ENCODE measurements at regions not wholly inside any gene's neighbourhood (a gene's known extent, or its start where the extent isn't known, plus 50 kb on each side); places are given as distances from the start of the nearest gene placed in this dataset.
A peak's percentile ranks its signal among the peaks of the same experiment; 100 is the strongest.

DNA sequence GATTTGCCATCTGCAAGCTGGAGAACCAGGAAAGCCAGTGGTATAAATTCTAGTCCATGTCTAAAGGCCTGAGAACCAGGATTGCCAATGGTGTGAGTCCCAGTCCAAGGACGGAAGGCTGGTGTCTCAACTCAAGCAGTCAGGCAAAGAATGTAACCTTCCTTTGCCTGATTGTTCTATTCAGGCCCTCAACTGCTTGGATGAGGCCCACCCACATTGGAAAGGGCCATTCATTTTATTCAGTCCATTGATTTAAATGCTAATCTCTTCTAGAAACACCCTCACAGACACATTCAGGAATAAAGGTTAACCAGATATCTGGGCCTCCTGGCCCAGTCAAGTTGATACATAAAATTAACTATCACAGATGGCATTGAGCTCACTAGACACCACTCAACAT is 427.8 kb downstream of the ZNF608 start:
- DNase-seq (ENCODE audit: low read depth in 2 of 2) = no peak
- no peak overlapping the region for H3K9ac ChIP-seq (ENCODE audit: insufficient read depth, low read length)

DNA sequence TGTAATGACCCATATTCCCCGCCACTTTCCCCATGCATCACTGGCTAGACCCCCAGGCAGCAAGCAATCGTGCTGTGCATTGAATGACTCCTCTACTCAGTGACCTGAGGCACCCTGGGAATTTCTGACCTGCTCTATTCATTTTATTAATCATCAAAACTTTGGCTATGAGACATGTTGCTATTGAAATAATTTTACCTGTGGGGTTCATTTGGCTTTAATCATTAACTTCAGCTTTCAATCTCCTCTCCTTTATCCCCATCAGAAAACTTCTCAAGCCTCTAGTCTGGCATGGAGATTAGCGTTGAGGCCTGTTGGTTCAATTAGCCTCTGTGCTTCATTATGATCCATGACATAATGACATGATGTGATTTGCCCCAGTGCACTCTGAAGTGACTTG is 429.0 kb downstream of the ZNF608 start:
- no peak overlapping the region for H3K4me2 ChIP-seq (ENCODE audit: extremely low read depth, insufficient read depth, low read length)
- no peaks in the 10 kb centered on the region for H3K36me3 ChIP-seq (ENCODE audit: control insufficient read depth, insufficient read depth, low read length)
- H3K27me3 ChIP-seq (ENCODE audit: control insufficient read depth, insufficient read depth, low read length) = no peaks in the 10 kb centered on the region
- no peaks in the 10 kb centered on the region for H4K20me1 ChIP-seq (ENCODE audit: control insufficient read depth, extremely low read depth, insufficient read depth, low read length)
- no peak overlapping the region for H3K9ac ChIP-seq (ENCODE audit: insufficient read depth, low read length)
- no peak overlapping the region for H3K27ac ChIP-seq (ENCODE audit: insufficient read depth, low read length)
- DNase-seq (ENCODE audit: low read depth in 2 of 2) = no peak
- no peaks in the 10 kb centered on the region for H3K4me1 ChIP-seq (ENCODE audit: control insufficient read depth, extremely low read depth, insufficient read depth, low read length)
- TF ChIP-seq CTCF (conservative IDR thresholded peaks at IDR 0.05 in 1 of 2, IDR thresholded peaks at IDR 0.05 in 1 of 2; ENCODE audit: low read depth in 1 of 2, low read length in 2 of 2) (no peak), EZH2 (IDR thresholded peaks at IDR 0.05; ENCODE audit: low read length, missing control alignments) (no peak)
- H3K9me3 ChIP-seq (ENCODE audit: control insufficient read depth, insufficient read depth, low read depth, low read length) = no peaks in the 10 kb centered on the region
- no peaks in the 10 kb centered on the region for H3K79me2 ChIP-seq (ENCODE audit: control insufficient read depth, insufficient read depth, low read length)
- H2AFZ ChIP-seq (ENCODE audit: low read length) = no peak overlapping the region
- H3K4me3 ChIP-seq (replicated peaks in 1 of 4; ENCODE audit: control extremely low read depth in 1 of 4, insufficient read depth in 1 of 4, low read depth in 3 of 4, low read length in 4 of 4) = no peak overlapping the region

More for the DNA sequence above, 427.8 kb downstream of the ZNF608 start:
- no peaks in the 10 kb centered on the region for H3K79me2 ChIP-seq (ENCODE audit: control insufficient read depth, insufficient read depth, low read length)
- no peaks in the 10 kb centered on the region for H3K36me3 ChIP-seq (ENCODE audit: control insufficient read depth, insufficient read depth, low read length)
- no peaks in the 10 kb centered on the region for H4K20me1 ChIP-seq (ENCODE audit: control insufficient read depth, extremely low read depth, insufficient read depth, low read length)
- H3K27me3 ChIP-seq (ENCODE audit: control insufficient read depth, insufficient read depth, low read length) = no peaks in the 10 kb centered on the region
- no peaks in the 10 kb centered on the region for H3K9me3 ChIP-seq (ENCODE audit: control insufficient read depth, insufficient read depth, low read depth, low read length)
- H3K4me1 ChIP-seq (ENCODE audit: control insufficient read depth, extremely low read depth, insufficient read depth, low read length) = no peaks in the 10 kb centered on the region
- no peak for TF ChIP-seq CTCF (conservative IDR thresholded peaks at IDR 0.05 in 1 of 2, IDR thresholded peaks at IDR 0.05 in 1 of 2; ENCODE audit: low read depth in 1 of 2, low read length in 2 of 2)
- TF ChIP-seq EZH2 (IDR thresholded peaks at IDR 0.05; ENCODE audit: low read length, missing control alignments) = no peak
- no peak overlapping the region for H2AFZ ChIP-seq (ENCODE audit: low read length)
- H3K4me2 ChIP-seq (ENCODE audit: extremely low read depth, insufficient read depth, low read length) = no peak overlapping the region
- no peak overlapping the region for H3K27ac ChIP-seq (ENCODE audit: insufficient read depth, low read length)
- no peak overlapping the region for H3K4me3 ChIP-seq (replicated peaks in 1 of 4; ENCODE audit: control extremely low read depth in 1 of 4, insufficient read depth in 1 of 4, low read depth in 3 of 4, low read length in 4 of 4)

- Histone ChIP-seq H3K27ac (ENCODE audit: insufficient read depth, low read length) (no peak overlapping the region), H3K4me1 (ENCODE audit: control insufficient read depth, extremely low read depth, insufficient read depth, low read length) (no peaks in the 10 kb centered on the region), H3K36me3 (ENCODE audit: control insufficient read depth, insufficient read depth, low read length) (no peaks in the 10 kb centered on the region), H3K9me3 (ENCODE audit: control insufficient read depth, insufficient read depth, low read depth, low read length) (no peaks in the 10 kb centered on the region), H3K9ac (ENCODE audit: insufficient read depth, low read length) (no peak overlapping the region), H3K79me2 (ENCODE audit: control insufficient read depth, insufficient read depth, low read length) (no peaks in the 10 kb centered on the region), H3K27me3 (ENCODE audit: control insufficient read depth, insufficient read depth, low read length) (no peaks in the 10 kb centered on the region), H3K4me2 (ENCODE audit: extremely low read depth, insufficient read depth, low read length) (no peak overlapping the region), H4K20me1 (ENCODE audit: control insufficient read depth, extremely low read depth, insufficient read depth, low read length) (no peaks in the 10 kb centered on the region), H2AFZ (ENCODE audit: low read length) (no peak overlapping the region), H3K4me3 (replicated peaks in 1 of 4; ENCODE audit: control extremely low read depth in 1 of 4, insufficient read depth in 1 of 4, low read depth in 3 of 4, low read length in 4 of 4) (no peak overlapping the region)
- peak; percentile 75 to 88 for DNase-seq (ENCODE audit: low read depth in 2 of 2)
- TF ChIP-seq CTCF (conservative IDR thresholded peaks at IDR 0.05 in 1 of 2, IDR thresholded peaks at IDR 0.05 in 1 of 2; ENCODE audit: low read depth in 1 of 2, low read length in 2 of 2) = no peak
- no peak for TF ChIP-seq EZH2 (IDR thresholded peaks at IDR 0.05; ENCODE audit: low read length, missing control alignments)
Measured at GRCh38 chr5:124315741-124316415, 430.6 kb downstream of the ZNF608 start.

Data from fibroblast of lung (primary cell).